ENCODE measurements at regions not wholly inside any gene's neighbourhood (a gene's known extent, or its start where the extent isn't known, plus 50 kb on each side); places are given as distances from the start of the nearest gene placed in this dataset.

DNA sequence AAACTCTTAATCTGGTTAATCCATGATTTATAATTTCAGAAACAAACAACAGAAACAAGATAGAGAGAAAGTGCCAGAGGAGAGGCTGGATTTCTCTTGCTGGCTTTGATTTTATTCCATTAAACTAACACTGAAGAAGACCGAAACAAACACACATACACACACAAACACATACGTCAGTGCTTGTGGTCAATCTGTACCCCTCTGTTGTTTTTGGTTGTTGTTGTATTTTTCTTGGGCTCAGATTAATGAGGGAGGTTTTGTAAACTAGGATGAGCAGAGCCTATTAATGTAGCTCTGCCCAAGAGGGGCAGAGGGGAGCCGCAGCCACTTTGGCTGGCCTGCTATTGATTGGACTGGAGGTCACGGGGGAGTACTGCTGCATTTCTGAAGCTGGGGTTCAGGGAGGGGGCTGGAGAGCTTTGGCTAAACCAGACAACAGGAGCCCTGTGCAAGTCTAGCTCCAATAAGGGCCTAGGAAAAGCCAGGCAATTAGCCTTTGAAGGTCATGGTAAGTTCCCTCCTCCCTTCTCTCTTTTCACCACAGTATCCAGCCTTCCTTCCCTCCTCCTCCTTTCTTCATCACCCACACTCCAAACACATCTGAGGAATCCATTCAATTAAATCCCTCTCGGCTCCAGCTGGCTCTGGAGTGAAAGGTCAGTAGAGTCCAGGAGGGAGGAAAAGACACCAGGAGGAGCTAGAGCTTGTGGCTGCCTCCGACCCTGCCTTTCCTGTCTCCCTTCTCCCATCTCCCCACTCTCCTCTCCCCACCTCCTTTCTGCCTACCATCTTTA, 344.1 kb upstream of the LMO3 start:
- no peak for DNase-seq

DNA sequence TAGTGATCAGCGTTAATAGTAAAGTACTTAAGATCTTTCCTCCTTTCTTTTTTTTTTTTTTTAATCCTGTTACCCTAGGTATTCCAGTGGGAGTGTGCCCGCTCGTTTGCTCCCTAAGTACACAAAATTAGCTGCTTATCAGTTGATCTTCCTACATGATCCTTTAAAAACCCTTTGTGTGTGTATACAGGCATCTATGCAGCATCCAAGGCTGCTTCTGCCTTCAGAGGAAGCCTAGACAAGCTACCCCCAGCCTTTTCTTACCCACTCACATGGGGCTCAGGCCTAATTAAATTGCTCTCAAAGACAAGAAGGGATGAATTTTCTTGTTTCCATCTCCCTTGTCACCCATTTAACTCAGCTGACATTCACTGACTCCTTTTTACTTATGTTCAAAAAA, 343.4 kb upstream of the LMO3 start:
- DNase-seq: no peak

DNA sequence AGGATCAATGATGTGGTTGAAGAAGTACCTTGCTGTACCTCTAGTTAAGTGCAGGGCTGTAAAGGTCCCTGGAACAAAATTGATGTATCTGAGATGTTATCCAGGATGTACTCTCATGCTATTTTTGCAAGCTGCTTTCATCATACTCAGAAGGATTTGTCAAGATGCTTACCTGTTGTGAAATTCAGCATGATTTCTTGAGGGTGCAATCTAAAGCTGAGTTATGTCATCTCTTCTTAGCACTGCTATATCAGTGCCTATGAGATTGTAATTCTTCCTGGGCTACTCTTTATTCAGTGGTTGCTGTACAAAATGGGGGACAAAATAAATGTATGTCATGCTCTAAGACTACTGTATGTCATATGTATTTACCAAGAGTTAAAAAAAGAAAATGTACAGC, 340.7 kb upstream of the LMO3 start:
- no peak for DNase-seq

DNA sequence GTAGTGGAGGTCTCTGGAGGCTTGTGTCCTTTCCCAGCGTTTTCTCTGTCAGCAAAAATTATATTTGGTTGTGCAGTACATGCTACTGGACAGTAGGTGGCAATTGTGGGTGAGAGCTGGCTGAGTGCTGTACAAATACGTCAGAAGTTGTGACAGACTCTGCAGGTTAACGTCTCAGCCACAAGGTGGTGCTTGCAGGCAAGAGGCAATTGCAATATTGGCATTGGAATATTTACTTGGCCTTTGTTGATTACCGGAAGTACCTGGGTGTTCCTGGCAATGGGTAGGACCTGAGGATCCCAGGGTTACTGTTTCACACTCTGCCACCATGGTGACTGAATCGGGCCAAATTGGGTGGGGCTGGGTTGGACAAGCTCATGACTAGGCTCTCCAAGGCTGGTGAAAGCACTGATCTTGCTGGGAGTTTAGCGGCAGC, 333.9 kb upstream of the LMO3 start:
- DNase-seq: peak; percentile 69

DNA sequence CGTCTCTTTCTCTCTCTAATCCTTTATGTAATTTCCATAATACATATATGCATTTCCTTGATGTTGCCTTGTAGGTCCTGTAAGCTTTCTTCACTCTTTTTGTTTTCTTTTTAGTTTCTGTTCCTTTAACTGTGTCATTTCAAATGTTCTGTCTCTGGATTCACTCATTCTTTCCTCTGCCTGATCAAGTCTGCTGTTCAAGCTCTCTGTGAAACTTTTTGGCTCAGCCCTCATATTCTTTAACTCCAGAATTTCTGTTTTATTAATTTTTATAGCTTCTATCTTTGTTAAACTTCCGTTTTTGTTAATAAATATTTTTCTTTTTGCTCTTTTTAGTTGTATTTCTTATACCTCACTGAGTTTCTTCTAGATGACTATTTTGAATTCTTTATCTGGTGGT, 321.3 kb upstream of the LMO3 start:
- DNase-seq: no peak

DNA sequence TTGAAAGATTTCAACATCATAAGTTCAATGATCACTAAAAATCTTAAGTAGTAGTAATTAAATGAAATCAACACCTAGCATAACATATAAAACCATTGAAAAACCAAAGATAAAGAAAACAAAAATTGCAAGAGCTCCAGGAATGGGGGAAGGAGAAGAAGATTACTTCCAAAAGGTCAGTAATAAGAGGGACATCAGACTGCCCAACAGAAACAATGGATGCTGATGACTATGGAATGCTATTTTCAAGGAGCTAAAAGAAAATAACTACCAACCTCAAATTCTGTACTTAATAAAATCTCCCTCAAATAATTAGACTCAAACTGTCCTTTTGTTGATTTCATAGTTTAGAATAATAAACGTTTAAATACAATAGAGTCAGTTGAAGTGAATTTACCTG, 314.5 kb upstream of the LMO3 start:
- DNase-seq: no peak

DNA sequence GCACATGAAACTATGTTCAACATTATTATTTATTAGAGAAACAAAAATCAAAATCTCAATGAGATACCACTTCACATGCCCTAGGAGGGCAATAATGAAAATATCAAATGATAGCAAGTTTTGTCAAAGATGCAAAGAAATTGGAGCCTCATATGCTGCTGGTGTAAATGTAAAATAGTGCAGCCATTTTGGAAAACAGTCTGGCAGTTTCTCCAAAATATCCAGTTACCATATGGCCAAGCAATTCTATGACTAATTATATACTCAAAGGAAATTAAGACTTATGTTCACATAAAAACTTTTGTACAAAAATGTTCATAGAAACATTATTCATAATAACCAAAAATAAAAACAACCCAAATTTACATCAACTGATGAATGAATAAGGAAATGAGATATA, 313.6 kb upstream of the LMO3 start:
- DNase-seq: no peak

DNA sequence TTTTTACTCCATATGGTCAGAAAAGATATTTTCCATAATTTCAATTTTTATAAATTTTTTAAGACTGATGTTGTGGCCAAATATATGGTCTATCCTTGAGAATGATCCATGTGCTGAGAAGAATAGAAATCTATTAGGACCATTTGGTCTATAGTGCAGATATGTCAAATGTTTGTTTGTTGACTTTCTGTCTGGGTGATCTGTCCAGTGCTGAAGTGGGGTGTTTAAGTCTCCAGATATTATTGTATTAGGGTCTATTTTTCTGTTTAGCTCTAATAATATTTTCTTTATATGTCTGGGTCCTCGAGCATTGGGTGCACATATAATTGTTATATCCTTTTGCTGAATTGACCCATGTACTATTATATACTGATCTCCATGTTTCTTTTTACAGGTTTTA, 308.9 kb upstream of the LMO3 start:
- no peak for DNase-seq

DNA sequence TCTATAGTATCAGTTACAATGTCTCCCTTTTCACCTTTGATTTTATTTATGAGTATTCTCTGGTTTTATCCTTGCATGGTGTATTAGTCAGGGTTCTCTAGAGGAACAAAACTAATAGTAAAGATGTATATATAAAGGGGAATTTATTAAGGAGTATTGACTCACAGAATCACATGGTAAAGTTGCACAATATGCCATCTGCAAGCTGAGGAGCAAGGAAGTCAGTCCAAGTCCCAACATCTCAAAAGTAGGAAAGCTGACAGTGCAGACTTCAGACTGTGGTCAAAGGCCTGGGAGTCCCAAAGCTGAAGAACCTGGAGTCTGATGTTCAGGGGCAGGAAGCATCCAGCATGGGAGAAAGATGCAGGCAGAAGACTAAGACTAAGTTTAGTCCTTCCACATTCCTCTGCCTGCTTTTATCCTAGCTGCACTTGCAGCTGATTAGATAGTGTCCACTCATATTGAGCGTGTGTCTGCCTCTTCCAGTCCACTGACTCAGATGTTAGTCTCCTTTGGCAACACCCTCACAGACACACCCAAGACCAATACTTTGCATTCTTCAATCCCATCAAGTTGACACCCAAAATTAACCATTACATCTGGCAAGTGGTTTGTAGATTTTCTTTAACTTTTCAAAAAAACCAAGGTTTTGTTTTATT, 308.0 kb upstream of the LMO3 start:
- DNase-seq: no peak

DNA sequence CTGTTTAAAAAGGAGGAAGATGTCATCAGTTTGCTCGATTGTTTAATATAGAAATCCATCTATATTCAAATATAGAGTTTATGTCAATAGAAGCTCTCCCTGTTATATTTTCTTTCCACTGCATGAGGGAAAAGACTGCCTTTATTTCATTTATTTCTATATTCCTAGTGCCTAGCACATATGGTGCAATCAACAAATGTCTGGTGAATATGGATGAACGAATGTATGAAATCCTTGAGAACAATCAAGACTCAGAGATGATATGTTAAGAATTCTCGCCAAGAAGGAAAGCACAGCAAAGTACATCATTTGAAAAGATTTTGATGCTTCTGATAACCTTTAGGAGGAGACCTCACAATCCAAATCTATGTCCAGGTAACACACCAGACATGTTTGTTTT, 296.0 kb upstream of the LMO3 start:
- no peak for DNase-seq

DNA sequence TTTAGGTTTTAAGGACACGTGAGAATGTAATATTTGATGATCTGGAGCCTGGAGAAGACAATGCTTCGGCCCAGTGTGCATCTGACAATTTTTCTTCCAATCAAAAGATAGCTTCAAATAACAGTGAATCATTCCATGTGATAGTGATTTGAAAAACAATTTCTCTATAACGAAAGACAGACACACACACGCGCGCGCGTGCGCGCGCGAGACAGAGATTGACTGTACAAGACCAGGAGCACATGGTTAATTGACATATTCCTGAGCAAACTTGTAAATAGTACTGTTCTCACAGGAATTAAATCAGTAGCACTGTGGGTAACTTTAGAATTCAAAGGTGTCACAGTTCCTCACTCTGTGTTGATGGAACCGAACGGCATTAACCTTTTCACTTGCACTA, 287.5 kb upstream of the LMO3 start:
- no peak for DNase-seq

DNA sequence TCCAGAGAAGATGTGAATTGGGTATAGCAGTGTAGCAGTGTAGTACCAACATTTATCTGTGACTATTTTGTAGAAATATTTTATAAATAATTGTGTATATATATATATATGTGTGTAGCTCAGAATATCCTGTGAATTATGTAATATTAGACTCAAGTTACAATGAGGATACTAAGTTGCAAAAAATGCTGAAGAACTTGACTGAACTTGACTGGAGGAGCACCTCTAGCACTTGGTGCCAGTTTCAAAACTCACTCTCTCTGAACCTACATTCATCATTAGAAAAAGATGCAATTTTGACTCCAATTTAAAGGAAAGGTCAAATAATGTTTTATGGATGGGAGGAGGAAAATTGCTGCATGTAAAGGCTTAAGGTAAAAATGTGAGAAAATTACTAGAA, 285.7 kb upstream of the LMO3 start:
- DNase-seq: no peak

DNA sequence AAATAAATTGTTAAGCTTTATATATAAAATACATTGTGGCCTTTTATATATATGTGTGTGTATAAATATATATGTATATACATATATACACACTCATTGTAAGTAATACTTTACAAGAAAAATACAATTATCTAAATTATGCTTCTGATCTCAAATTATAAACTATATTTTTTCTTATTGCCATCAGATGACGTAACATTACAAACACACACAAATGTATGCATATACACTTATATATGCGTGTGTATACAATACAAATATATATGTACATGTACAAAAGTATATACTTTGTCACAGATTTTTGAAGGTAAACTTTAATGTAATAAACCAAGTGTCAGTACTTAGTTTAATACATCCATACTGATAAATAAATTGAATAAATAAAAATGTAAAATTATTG, 278.9 kb upstream of the LMO3 start:
- no peak for DNase-seq

DNA sequence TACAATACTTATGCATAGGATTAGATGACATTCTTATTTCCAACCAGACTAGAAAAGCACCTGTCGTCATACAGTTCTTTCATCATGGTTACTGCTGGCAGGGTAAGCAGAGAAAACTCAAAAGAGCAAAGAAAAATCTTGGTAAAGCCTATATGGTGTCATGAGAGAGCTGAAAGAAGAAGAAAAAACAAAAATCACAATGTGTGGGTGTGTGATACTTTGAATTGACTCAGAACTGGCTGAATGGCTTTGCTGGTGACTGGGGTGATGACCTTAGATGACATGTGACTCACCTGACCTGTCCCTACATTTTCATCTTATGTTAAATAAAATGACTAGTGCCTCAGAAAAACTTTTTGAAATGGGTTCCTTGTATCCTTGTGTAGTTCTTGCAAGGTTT, 278.1 kb upstream of the LMO3 start:
- no peak for DNase-seq

DNA sequence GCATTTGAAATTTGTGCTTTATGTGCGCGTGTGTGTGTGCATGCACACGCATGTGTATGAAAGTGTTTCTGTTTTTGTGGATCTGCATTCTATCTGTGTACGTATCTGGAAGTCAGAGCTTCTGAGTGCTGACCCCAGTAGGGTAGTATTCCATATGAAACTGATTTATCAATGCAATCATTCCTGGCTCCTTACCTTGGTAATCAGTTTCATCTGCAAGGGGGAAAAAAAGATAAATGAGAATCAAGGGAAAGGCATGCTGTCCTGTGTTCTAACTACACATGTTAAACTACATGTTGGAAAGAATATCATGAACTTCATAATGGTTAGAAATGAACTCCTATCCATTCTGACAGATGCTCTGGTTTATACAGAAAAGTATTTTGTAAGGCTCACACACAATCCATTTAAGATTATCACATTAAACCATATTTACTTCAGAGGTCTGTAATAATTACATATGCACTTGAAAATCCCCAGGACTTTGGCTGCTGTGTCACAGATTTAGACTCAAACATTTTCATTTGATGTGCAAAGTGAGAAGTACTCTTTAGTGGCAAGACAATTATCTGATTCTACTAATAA, 276.1 kb upstream of the LMO3 start:
- no peak for DNase-seq

DNA sequence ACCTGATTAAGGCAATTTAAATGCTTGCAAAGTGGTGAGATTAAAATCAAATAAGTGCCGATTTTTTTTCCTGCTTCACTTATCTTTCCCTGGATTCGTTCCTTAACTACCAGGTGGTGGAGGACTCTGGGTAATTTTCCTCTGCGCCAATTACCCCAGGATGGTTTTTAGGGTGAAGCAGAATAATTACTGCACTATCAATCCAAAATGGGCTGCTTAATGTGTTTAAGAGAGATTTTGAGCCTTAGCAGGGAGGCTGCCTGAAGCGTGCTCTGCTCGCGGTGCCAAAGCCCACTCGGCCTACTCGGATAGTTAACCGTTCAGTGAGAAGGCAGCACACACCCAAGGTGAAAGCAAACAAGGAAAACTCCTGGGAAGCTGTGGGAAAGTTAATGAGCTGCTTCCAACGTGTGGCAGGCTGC, 274.9 kb upstream of the LMO3 start:
- peak; percentile 94 for DNase-seq

DNA sequence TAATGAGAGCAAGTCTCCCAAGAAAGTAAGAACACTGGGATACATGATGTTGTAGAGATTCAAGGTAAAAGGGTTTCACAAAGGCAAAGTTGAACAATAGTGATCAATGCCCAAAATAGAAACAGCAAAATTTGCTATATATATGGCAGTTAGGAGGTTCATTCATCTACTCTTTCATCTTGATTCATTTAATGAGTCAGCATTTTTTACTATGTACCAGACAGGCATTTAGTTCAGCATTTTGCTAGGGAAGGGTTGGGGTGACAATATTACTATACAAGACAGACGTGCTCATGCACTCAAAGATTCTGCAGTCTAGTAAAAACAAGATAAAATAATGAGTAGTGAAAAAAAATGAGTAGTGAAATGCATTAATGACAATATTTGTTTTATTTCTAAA, 264.9 kb upstream of the LMO3 start:
- no peak for DNase-seq

DNA sequence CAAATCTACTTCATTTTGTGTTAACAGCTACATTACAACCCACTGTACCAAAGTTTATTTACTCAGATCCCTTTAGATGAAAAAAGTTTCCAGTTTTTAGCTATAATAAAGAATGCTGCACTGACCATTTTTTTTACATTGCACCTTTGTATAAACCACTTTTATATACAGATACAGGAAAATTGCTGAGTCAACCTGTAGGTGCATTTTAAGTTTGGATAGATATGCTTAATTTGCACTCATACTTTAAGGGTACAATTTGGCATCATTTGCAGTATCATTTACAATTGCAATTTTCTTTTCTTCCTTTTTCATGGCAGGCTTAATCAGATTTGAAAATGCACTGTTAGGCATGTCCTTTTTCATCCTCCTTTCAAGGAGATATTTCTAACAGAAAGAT, 257.8 kb upstream of the LMO3 start:
- DNase-seq: no peak

DNA sequence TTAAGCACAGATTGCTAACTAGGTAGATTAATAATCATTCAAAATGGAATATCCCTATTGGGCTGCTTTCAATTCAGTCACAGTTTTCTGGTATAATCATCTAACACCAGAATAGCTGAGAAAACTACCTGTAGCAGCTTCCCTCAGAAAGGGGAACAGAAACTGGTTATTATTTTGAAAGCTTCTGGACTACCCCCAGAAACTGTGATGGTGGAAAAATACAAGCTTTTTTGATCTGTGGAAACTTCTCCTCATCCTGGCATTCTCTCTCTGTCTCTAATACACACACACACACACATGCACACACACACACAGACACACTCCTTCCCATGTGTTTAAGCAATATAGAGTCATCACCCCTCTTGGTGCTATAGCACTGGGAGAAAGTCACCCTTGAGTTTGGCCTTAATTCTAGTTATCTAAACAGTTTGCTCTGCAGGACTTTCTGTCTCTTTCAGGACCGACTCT, 251.5 kb upstream of the LMO3 start:
- DNase-seq: no peak

DNA sequence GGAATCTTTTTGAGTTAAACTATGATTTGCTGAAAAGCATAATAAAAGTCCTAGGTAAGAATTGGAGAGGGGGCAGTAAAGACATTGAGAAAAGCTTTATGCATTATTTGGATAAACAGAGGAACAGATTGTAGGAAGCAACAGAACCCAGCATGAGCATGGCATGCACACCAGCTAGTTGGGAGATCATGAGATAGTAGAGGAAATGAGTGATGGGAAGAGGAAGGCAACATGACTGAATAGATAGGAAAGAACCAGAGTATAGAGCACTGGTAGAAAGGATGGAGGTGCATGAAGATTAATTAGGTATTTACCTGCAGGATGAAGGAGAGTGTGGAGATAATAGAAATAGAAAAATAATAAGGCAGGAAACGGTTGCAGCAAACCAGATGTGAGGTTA, 248.5 kb upstream of the LMO3 start:
- no peak for DNase-seq

DNA sequence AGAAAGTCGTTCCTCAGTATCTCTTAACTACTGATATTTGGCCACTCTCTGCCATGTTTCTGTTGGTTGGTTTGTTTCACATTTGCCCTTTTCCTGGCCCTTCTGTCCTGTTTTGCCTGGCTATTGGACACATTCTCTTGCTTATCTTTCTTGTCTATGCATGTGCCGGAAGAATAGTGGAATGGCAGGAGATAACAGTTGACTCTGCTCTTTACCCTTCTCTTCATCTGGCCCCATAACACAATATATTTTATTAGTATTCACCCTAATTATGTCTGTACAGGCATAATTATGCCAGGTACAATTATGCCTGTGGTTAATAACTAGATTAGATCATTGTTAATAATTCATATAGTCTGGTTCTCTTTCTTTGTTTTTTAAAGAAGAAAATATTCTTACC, 243.5 kb upstream of the LMO3 start:
- DNase-seq: no peak

DNA sequence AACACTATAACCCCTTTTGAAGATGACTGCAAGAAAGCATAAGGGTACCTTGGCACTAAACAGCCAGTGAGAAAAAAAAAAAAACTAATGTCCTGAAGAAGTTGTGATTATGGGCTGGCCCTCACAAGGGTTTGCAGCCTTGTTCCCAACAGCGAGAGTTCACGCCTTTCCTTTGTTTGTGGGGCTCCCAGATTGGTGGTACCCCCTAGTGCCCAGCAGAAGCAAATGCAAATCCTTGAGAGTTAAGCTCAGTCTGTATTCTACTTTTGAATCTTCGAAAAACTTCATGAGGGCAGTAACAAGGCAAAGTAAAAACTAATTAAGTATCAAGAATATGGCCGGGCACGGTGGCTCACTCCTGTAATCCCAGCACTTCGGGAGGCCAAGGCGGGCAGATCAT, 238.9 kb upstream of the LMO3 start:
- no peak for DNase-seq

DNA sequence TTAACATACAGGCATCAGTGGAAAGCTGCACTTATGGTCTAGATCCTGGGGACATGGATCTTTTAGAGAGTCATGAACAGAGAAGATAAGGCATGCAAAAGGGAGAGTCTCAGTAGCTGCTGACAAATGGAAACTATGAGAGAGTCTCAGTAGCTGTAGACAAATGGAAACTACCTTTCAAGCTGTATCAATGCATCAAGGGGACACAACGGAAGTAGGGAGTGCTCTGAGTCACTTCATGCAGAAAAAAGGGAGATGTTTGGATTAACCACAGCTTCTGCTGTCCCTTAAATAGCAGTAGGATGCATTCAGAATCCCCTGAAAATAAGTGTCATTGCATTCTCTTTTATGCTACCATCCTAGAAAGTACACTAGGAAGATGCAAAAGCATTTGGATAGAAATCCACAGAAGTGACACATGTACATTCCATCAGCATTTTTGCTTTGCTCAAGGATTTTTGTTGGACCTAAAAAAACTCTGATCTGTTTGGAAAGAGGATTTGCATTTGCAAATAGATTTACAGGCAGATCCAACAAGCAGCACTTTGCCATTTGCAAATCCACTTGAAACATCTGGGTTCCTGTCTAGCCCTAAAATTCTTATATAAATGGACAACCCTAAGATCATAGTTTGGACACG, 227.5 kb upstream of the LMO3 start:
- DNase-seq: no peak

DNA sequence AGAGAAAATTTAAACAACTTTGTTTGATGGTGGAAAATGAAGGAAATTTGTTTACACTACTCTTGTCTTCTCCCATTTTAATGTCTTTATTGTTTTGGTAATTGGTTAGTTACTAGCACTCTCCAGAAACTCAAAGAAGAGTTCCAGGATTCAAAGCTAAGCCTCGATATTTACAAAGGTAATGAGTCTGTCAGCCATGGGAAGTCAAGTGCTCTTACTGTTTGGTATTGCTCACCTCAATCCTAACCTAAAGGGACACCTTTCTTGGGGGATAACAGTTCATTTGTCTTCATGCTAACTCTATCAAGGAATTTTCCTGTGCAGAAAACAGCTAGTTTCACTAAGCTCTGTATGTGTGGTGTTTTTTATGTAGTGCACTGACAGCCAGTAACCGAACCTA, 222.9 kb upstream of the LMO3 start:
- no peak for DNase-seq

All from NCI-H1092 treated with DMSO at 0.1 percent for 48 hours (cell line).